ENCODE measurements at regions not wholly inside any gene's neighbourhood (a gene's known extent, or its start where the extent isn't known, plus 50 kb on each side); places are given as distances from the start of the nearest gene placed in this dataset.

- no peak for DNase-seq
Observed at GRCh38 chr12:93944911-93945310, 203.5 kb upstream of the PLXNC1 start.

GRCh38 chr12:93946542-93947150, 201.7 kb upstream of the PLXNC1 start:
- no peak for DNase-seq

- DNase-seq = no peak
Observed at GRCh38 chr12:93947486-93947885, 200.9 kb upstream of the PLXNC1 start.

DNA sequence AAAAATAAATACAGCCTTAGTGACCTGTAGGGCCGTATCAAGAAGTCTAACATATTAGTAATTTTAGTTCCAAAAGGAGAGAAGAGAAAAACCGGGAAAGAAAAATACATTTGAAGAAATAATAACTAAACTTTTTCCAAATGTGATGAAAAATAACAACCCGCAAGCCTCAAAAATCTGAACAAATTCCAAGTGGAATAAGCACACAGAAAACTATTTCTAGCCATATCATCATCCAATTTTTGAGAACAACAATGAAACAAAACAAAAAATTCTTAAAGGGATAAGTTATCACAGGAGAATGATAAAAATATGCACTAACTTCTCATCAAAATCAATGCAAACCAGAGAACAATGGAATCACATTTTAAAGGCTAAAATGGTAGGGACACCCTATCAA, 198.1 kb upstream of the PLXNC1 start:
- DNase-seq = no peak

- DNase-seq = no peak
Observed at GRCh38 chr12:93954166-93955112, 193.9 kb upstream of the PLXNC1 start.

DNA sequence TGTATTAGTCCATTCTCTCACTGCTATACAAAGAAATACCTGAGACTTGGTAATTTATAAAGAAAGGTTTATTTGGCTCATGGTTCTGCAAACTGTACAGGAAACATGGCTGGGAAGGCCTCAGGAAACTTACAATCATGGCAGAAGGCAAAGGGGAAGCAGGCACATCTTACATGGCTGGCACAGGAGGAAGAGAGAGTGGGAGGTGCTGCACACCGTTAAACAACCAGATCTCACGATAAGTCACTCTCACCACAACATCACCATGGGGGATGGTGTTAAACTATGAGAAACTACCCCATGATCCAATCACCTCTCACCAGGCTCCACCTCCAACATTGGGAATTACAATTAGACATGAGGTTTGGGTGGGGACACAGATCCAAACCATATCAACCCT, 191.8 kb upstream of the PLXNC1 start:
- no peak for DNase-seq

GRCh38 chr12:93957168-93957567, 191.2 kb upstream of the PLXNC1 start:
- DNase-seq = no peak

GRCh38 chr12:93957870-93958269, 190.5 kb upstream of the PLXNC1 start:
- no peak for DNase-seq

DNA sequence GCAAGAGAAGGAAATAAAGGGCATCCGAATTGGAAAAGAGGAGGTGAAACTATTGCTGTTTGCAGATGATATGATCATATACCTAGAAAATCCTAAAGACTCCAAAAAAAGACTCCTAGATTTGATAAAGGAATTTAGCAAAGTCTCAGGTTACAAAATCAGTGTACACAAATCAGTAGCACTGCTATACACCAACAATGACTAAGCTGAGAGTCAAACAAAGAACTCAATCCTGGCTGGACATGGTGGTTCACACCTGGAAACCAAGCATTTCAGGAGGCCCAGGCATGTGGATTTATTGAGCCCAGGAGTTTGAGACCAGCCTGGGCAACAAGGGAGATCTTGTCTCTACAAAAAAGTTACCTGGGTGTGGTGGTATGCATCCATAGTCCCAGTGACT, 188.7 kb upstream of the PLXNC1 start:
- DNase-seq = no peak

DNA sequence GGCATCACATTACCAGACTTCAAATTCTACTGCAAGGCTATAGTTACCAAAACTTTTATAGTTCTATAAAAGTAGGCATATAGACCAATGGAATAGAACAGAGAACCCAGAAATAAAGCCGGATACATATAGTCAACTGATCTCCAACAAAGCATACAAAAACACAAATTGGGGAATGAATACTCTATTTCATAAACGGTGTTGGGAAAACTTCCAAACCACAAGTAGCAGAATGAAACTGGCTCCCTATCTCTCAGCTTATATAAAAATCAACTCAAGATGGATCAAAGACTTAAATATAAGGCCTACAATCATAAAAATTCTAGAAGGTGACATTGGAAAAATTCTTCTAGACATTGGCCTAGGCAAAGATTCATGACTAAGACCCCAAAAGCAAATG, 187.9 kb upstream of the PLXNC1 start:
- DNase-seq = no peak

DNA sequence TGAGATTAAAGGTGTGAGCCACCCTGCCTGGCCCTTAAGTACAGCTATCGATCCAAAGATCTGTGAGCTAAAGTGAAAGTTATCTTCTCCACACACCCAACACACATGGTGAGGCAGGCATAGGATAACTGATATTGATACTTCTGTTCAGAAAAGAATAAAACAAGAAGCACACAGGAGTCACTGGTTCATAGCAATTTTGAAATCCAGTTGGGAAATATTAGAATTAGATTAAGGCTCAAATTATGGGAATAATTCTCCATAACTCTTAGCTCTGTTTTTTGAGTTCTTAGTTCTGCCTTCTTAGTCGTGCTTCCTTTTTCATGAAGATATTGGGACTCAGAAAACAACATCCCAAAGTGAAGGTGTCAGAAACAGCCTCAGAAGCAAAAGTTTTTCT, 186.0 kb upstream of the PLXNC1 start:
- no peak for DNase-seq

DNA sequence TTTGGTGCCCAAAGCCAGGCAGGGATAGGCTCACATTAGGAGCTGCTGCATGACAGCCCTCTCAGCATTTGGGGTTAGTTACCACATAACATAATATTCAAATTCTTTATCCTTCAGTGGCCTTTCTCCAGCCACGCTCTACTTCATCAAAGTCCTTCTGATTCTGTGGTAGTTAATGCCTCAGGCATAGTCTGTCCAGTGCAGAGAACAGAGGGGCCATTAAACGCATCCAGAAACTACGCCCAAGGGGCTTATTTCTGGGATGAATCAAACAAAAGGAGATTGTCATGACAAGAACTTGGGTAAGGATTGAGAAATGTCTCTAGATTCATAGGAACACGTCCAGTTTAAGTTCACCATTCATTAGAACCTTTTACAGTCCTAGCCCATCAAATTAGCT, 183.4 kb upstream of the PLXNC1 start:
- DNase-seq = no peak

GRCh38 chr12:93966516-93967133, 181.8 kb upstream of the PLXNC1 start:
- DNase-seq = no peak

DNA sequence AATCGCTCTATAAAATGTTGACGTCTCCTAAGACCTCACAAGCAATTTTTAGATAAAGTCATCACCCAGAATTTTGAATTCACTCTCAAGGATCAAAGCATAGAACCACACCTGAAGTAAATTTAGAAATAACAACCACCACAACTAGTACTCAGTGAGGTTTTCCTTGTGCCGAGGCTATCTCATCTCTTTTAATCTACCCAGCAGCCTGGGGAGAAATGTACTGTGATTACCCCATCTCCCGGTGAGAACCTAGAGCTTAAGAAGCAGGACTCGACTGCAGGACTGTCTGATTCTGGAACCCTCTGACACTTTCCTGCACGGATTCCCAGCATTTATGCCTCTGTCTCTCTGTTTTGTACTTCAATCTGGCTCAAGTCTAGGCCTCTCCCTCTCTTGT, 180.9 kb upstream of the PLXNC1 start:
- DNase-seq = no peak

DNA sequence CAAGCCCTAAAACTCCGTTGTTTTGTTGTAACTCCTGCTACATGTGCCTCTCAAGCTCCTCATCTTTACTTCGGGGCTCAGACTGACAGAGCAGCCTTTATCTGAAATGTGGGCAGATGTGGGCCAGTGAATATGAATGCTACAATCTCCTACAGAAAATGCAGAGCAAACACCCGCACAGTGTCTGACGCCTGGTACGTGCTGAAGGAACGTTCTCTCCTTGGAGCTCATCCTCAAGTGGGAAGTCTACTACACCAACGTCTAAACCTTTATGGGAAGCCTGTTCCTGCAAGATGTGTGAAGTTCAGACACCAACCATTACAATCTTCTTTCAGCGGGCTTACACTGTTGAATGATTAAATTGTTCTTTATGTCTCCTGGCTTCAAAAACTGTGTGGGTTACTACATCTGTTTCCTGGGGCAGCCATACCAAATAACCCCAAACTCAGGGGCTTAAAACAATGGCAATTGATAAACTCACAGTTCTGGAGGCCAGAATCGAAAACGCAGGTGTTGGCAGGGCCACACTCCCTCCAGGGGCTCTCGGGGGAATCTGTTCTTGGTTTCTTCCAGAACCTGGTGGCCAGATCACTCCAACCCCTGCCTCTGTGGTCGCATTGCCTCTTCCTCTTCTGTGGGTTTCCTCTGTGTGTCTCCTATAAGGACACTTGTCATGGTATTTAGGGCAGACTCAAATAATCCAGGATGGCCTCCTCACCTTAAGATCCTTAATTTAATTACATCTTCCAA, 179.7 kb upstream of the PLXNC1 start:
- no peak for DNase-seq

- no peak for DNase-seq
Observed at GRCh38 chr12:93970900-93971688, 177.3 kb upstream of the PLXNC1 start.

DNA sequence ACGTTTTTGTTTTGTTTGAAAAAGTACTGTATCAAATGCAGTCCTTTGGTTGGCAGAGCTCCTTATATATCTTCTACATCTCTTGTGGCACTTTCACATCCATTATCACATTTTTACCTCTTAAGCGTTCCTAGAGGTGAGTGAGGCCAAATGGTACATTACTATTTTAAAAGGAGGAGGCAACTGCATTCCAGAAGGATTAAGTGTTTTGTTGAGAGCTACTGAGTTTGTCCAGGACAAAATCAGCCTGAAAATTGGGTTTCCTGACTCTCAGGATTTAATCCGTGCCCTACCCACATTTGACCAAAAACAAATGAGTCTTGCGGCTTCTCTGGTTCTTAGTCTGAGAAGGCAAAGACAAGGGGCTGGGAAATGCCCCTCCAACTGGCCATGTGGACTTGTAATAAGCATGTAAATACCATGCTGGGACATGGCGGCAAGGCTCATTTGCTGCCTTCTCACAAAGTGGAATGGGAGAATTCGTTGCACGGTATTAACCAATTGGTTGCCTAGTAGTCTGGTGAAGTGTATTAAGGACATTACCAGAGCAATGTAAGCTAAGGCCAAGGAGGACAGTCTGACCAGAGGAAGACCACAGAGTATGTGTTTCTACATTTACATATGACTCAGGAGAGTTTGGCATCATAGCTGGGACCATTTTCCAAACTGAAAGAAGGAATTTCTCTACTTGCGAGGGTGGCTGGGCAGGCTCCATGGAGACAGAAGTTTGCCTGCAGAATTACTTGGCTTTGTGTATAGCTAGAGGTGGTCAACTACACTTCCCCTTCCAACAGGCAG, 175.8 kb upstream of the PLXNC1 start:
- DNase-seq = no peak

DNA sequence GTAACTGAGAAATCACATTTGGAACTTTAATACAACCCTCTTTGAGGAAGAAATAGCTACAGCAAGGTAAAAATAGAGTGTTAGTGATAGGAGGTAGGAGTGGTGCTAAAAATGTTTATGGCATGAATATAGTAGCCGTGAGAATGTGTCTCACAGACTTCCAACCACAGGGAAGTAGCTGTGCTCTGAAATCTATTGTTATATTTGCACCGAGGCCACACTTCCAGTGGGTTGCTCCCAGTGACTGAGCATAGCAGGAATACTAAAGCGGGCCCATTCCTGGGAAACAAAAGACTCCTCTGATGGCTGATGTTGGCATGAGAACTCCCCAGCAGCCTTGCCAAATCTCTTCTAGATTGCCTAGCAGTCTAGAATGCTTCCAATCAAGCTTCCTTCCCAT, 174.1 kb upstream of the PLXNC1 start:
- no peak for DNase-seq

GRCh38 chr12:93976024-93976423, 172.4 kb upstream of the PLXNC1 start:
- DNase-seq = no peak

GRCh38 chr12:93977081-93977480, 171.3 kb upstream of the PLXNC1 start:
- no peak for DNase-seq

DNA sequence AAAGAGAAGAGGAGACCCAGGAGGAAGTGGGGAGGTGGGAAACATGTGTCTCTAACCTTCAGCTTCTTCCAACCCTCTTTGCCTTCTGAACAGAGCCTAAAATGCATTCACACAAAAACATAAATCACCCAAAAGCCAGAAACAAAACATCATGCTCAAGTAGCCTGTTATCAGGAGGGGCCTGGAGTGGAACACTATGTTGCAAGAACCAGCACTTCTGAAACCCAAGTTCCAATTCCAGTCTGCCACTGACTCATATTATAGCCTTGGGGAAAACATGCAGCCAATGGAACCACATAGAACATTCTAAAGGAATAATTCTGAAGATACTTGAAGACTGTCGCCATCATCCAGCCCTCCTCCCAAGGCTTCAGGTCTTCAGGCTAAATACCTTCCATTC, 169.8 kb upstream of the PLXNC1 start:
- DNase-seq = no peak
